Activated CD4-positive, alpha-beta T cell treated with anti-CD3 and anti-CD28 coated beads, Interleukin-2, Interleukin-4, amounts not matched to agents 100 ng/mL and 50 ng/mL, durations not matched to agents 16 hours and 8 hours (primary cell): ENCODE measurements at regions not wholly inside any gene's neighbourhood (a gene's known extent, or its start where the extent isn't known, plus 50 kb on each side); places are given as distances from the start of the nearest gene placed in this dataset.

Experiments used
- DNase-seq: peaks from one replicate; pipeline ENCODE4 v3.0.0-alpha.2; 2020; ENCODE audit warnings: low spot score

DNA sequence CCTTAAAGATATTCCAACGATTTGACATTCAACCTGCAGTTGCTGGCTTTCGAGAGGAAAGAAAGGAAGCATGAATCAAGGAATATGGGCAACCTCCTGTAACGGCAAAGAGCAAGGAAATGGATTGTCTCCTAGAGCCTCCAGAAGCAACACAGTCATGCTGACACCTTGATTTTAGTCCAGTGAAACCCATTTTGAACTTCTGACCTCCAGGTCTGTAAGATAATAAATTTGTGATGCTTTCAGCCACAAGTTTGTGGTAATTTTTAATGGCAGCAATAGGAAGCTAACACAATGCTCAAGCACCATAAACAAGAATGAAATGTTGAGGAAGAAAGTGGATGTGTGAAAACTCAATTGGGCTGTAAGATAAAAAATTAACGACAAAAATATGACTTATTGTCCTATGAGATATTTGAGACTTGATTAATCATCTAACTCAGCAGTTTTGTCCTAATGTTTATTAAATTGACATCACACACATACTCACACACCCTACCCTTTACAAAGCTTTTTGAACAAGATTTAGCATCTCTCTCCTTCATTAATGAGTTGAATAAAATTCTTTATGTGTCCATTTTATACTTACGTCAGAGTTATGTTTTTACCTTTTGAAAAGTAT lies 857.2 kb upstream of the INTU start:
- no peak for DNase-seq

DNA sequence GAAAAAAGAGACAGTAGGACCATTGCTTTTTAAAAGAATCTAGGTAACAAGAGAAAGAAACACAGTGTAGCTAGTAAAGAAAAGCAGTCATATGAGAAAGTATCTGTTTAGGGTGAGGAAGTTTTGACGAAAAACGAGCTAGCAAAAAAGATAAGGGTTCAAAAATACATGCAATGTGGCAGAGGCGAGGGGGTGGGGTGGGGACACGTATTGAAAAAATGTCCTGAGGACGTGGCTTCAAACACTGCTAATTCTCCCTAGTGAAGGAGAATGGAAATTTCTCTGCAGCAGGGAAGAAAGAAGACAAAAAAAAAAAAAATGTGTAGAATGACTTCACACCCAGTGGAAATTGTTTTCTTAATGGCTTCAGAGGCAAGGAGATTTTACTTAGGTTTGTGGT lies 856.4 kb upstream of the INTU start:
- no peak for DNase-seq

DNA sequence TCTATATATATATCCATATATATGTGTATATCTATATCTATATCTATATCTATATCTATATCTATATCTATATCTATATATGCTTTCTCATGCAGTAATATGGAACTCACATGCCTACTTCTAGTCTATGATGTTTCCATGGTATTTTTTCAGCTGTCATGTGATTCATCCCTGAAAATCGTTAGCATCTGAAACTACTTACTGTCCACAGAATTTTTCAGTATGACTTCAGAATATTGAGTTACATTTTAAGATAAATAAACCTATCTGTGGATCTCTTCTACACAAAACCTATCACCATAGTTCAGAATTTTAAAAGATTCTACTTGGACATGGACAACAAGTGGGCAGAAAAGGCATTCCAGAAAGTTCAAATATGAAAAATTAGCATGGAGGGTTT lies 855.1 kb upstream of the INTU start:
- DNase-seq, result no peak

DNA sequence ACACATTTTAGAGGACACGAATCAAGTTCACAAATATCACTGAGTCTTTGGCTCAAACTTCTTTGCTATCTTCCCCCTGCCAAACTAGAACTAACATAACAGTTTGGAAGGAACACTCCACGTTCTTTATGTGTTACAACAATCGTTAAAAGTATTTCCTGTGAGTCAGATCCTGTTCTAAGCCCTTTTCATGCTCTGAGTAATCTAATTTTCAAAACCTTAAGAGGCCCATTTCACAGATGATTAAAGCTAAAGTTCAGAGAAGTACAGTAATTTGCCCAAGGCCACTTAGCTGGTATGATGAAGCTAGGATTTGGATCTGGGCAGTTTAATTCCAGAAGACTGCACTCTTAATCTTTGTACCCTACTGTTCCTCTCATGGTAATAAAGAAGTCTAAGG lies 854.4 kb upstream of the INTU start:
- peak; percentile 27 for DNase-seq

DNA sequence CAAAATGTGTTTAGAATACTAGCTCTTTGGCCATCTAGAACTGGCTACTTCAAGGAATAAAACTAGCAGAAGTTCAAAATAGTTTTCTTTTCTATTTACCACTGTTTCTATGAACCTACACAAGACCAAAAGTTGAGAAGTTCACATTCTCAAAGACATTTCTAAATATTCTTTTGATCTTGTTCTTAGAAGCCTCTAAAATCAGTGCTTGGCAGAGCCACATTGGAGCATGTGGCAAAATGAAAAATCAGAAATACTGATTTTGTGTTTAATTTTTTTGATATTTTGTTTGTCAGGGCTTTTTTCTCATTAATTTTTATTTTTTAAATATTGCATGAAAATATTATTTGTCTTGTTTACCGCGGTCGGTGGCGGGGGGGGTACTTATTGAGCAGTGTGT lies 853.8 kb upstream of the INTU start:
- DNase-seq, result no peak

DNA sequence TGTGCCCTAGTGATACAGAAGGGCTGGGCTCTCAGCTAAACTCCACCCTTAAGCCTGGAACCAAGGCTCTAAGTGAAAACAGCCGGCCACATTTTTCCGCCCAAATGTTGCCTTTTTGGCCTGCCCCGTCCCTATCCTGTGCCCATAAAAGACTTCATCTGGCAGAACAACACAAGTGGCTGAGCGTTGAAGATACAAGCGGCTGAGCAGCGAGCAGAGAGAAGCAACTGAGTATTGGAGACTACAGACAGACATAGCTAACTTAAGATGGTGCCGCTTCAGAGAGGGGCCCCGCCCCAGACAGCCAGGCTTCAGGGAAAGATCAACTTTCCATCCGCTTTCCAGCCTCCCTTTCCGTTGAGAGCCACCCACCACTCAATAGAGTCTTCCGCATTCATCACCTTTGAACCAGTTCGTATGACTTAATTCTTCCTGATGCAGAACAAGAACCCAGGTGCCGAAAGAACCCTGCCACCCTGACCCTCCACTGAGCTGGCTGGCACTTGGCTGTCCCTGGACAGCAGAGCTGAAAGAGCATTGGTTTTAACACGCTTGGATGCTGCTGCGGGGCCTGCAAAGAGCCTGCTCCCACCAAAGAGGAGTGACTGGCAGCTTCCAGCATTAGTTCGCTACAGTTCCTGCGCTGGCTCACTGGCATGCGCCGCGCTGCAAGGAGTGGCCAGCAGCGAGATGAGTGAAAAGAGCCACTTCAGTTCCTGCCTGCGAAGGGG lies 853.2 kb upstream of the INTU start:
- DNase-seq, result no peak

DNA sequence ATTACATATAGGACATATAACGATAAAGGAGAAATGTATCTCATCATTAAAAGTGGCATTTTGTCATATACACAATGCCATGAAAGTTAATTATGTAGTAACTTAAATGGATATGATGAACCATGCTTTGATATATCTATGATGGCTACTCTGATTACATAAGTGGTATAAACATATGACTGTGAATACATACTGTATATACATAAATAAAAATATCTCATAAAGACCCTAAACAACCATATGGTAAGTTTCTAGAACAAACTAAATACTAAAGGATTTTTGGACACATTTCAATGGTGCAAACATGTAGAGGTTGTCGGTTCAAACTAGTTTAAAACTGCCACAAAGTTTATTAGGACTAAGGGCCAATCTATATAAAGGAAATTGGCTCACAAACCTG lies 849.6 kb upstream of the INTU start:
- no peak for DNase-seq

- DNase-seq, result no peak
Measured at GRCh38 chr4:126784966-126785580, 847.7 kb upstream of the INTU start.

DNA sequence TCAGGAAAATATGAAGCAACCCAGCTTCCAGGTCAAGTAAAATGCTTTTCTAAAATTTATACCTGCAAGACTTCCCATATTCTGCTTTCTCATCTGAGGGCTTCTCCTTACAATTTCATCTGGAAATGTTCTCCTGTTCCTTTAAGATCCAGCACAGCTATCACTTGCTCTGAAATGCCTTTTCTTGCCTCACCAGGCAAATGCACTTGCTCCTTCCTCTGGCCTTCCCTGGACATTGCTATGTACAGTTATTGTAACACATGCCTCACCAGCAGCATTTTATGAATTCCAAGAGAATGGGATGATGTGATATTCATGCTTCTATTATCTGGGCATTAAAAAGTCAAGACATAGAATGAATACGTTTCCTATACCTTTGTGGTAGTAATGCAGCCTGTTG lies 842.1 kb upstream of the INTU start:
- no peak for DNase-seq

- no peak for DNase-seq
Measured at GRCh38 chr4:126794363-126794762, 838.4 kb upstream of the INTU start.

DNA sequence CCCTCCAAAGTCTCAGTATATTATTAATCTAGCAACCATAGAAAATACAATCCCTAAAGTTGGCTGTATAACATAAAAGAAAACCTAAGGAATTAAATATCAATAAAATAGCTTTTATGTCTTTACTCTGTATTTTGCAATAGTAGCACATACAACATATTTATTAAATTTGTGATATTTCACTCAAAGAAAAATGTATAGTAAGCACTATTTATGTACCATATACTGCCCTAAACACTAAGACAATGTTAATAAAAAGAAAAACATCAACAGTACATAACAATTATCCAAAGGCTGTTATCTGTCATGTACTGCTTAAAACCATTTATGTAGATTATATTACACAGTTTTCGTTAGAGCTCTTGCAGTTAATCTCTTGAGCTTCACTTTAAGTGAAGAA lies 834.5 kb upstream of the INTU start:
- no peak for DNase-seq

GRCh38 chr4:126799416-126799815 lies 833.3 kb upstream of the INTU start:
- no peak for DNase-seq

DNA sequence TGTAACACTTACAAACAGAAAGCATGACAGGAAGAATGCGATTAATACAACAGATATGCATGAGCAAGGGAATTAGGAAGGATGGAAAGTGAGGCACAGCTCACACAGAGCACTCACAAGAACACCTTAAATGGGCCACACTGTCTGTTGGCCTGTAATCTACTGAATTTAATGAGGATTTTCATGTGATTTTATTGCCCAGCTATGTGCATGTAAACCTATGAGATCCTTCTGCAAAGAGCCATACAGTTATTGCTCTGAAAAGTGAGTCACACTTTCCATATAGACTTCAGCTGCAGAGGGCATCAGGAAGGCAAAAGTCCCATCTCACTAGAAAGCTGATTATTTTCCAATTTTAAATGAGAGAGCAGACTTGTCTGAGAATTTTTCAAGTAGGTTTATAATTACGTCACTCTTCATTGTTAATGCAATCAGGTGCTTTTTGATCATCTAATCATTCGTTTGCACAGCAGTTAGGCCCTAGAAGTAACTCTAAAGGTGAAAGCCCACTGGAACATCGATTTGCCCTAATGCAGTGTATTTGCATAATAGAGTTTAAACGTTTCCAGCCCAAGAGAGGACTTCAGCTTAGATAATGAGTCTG lies 832.7 kb upstream of the INTU start:
- DNase-seq, result no peak

- no peak for DNase-seq
Measured at GRCh38 chr4:126800575-126801141, 832.1 kb upstream of the INTU start.

- DNase-seq, result no peak
Measured at GRCh38 chr4:126807132-126807531, 825.6 kb upstream of the INTU start.

DNA sequence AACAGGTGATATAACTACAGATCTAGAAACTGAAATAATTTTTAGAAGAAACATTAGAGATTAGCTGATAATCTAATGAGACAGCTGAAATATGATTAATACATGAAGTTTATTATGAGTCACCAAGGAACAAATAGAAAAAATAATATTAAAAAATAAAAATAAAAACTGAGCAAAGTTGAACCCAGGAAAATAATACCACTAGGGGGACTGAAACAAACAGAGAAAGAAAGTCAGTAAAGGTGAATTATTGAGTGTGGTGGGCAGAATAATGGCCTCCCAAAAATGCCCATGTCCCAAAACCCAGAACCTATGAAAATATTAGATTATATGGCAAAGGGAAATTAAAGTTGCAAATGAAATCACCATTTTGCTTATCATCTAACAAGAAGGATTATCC lies 820.7 kb upstream of the INTU start:
- DNase-seq, result no peak

GRCh38 chr4:126820631-126821030 lies 812.1 kb upstream of the INTU start:
- no peak for DNase-seq

- no peak for DNase-seq
Measured at GRCh38 chr4:126821152-126821551, 811.6 kb upstream of the INTU start.

- no peak for DNase-seq
Measured at GRCh38 chr4:126825083-126825482, 807.7 kb upstream of the INTU start.

GRCh38 chr4:126827669-126828068 lies 805.1 kb upstream of the INTU start:
- no peak for DNase-seq

- DNase-seq, result no peak
Measured at GRCh38 chr4:126834854-126835253, 797.9 kb upstream of the INTU start.

GRCh38 chr4:126838941-126839679 lies 793.6 kb upstream of the INTU start:
- no peak for DNase-seq
